HPDE6-E6E7 (cell line): ENCODE measurements at regions not wholly inside any gene's neighbourhood (a gene's known extent, or its start where the extent isn't known, plus 50 kb on each side); places are given as distances from the start of the nearest gene placed in this dataset.

ENCODE experiments used
- DNase-seq: peaks from one replicate; pipeline ENCODE4 v3.0.0; 2011; ENCODE audit warnings: missing footprints; ENCODE audit errors: extremely low spot score

DNA sequence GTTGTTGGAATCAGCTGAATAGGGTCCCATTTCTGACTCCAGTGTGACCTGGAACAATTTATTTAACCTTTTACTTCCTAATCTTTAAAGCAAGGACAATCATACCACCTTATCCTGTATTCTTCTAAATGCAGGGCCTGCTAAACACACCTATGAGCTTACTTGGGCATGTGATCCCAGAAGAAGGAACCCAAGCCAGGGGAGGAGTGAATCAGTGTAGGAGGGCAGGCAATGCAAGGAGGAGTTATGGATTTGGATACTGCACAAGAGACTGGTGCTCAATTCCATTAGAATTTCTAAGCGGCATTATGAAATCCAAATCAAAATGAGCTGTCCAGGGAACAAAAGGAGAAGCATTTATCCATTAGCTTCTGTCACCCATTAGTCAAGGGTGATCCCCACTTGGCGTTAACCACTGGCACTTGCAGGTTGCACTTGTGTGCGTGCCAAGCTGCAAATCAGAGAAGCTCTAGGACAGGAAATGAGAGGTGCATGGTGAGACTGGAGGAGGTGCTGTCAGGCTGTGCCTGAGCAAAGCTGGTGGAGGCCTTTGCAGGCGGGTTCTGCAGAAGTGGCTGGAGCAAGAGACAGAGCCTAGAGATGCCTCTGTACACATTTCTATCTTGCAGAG lies 297.2 kb upstream of the PLXNA2 start:
- DNase-seq, result no peak

DNA sequence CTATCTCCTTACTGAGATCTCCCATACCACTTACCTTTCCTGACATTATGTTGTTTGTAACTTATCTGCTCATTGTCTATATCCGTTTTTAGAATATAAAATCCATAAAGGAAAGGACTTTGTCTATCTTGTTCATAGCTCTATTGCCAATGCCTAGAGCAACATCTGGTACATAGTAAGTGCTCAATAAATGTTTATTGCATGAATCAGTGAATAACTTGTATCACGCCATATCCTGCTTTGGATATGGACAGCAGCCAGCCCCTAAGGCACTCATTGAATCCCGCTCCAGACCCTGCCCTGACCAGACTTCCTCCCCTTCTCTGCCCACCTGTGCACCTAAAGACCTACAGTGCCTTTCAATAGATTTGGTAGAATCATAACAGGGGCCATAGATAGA lies 298.1 kb upstream of the PLXNA2 start:
- DNase-seq, result no peak

DNA sequence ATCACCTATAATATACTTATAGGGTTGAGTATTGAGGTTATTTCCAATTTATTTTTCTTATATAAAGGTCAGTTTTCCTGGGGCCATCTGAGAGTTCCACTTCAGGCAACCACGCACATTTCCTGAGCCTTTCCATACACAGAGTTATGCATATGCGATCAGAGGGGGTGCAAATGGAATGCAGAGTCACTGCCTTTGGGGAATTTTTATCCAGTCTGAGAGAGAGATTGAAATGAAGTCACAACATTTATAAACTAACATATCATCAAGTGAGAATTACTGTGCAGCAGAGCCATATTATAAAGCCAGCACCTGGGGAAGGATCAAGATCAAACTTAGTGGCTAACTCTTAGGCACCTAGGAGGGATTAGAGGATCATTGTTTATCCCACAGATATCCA lies 299.9 kb upstream of the PLXNA2 start:
- DNase-seq, result no peak

DNA sequence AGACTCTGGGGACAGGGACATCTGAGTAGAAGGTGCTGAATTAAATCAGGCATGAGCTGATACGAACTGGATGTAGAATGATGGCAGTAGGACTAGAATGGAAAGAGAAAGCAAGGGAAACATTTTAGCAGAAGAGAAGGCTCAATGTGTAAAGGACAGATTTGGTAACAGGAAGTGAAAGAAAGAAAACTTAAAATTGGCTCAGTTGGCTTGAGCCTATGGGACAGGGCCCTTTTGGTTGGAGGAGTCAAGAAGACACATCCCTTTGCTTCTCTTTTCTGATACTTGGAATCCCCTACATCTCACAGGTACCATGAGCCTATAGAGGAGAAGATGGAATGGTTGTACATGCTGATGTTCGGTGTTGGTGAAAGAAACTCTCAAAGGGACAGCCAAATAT lies 300.6 kb upstream of the PLXNA2 start:
- DNase-seq, result no peak

DNA sequence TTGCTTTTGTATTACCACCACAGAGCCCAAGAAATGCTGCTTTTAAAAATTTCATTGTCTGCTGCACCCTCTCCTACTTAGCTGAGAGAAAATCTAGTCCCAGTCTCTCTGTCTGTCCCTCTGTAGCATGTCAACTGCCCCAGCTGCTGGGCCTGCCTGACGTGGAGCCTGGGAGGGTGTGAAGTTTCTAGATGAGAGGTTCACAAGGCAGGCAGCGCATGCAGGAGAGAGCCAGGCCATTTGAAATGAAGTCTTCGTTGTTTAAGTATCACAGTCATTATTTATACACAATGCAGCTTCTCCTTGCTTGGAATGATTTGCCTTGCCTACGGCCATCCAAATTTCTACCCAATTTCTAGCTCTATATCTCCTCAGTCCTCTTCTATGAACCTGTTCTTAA lies 306.8 kb upstream of the PLXNA2 start:
- no peak for DNase-seq

DNA sequence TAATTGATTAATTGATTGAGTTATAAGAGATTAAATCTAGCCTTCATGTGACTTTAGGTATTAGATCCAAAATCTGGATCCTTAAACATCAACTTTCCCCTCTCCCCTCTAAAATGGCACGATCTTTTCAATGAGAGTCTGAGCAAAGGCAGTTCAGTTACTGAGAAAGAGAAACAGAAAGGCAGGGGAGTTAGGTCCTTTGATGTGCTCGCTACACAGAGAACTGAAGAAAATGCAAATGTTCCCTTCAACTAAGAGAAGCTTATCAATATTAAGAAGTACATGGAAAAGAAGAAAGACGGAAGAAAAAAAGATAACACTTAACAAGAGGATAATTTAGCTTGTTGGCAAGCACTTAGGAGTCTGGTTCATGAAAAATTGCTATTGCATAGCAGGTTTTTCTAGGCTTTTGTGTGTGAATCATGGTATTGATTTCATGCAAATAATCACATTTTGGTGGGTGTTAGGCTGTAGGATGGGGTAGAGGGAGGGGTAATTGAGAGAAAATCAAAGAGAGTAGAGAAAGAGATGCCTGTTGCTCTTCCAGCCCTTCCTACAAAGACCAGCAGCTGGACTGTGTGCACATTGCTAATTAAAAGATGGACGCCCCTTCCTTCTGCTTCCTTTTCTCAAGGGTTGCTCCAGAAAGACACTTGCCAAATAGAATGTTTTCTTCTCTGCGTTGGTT lies 307.6 kb upstream of the PLXNA2 start:
- no peak for DNase-seq

DNA sequence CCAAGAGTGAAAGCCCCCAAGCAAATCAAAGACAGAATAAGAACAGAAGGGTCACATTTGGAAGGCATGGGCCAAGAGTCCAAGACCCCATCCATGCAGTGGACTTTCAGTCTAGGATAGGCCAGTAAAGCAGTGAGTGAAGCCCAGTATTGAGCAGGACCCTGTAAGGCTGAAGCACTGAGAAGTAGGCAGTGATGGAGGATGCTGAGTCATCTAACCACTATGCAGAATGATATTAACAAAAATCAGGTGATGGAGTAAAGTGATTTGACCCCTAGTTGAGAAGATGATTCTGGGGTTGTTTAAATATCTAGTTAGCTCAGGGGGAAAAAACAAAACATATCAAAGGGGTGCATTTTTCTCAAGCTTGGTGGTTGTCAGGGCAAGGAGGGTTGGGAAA lies 308.7 kb upstream of the PLXNA2 start:
- no peak for DNase-seq

DNA sequence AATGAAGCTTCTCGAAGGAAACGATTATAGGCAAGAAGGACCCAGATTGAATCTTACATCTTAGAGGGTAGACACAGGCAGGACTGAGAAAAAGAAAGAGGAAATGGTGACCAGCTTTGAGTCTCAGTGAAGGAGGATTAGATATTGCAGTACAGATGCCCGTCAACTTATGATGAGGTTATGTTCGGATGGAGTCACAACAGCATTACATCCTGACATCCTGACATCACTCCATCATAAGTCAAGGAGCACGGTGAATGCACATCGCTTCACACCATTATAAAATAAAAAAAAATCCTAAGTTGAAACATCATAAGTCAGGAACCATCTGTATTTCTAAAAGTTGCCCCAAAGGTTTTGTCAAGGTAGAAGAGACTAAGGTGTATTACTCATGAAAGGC lies 312.3 kb upstream of the PLXNA2 start:
- DNase-seq, result no peak

DNA sequence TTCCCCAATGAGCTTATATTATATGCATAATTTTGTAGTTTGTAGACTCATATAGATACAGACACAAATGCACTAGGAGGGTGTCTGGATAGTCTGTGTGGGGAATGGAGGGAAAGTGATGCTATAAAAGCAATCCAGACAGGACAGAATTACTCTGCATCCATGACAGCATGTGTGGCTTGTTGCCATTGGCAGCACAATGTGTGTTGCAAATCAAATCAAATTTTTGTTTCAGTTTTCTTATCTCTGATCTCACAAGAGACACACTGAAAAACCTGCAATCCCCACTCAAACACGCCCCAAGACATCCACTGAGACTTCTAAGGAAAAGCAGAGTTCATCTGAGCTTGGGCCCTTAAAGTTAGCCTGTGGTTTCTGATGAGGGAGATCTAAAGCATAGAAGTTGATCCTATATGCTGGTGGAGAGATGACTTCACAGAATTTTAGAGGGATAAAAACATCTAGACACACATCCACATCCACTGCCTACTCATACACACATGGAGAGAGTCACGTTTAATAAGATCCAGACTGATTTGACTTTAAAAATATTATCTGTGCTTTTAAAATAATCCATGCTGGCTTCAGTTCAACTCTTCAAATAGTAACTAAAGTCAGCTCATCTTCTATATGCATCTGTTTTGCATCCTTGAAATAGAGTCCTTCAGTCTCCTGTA lies 313.0 kb upstream of the PLXNA2 start:
- no peak for DNase-seq

DNA sequence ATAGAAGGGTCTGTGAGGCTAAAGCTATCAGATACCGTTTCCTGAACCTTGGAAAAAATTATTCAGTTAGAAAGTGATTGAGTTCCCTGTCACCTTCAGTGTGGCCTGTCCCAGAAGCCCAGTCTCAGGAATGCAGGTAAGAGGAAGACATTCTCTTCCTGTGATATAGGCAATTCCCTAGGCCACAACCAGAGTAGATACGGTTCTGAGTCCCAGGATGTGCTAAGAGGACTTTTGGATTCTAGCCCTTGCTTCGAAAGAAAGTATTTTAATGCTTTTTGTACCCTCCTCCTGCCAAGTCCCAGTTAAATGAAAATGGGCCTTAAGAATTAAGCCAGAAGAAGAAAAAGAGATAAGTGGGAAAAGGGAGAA lies 313.5 kb upstream of the PLXNA2 start:
- no peak for DNase-seq

DNA sequence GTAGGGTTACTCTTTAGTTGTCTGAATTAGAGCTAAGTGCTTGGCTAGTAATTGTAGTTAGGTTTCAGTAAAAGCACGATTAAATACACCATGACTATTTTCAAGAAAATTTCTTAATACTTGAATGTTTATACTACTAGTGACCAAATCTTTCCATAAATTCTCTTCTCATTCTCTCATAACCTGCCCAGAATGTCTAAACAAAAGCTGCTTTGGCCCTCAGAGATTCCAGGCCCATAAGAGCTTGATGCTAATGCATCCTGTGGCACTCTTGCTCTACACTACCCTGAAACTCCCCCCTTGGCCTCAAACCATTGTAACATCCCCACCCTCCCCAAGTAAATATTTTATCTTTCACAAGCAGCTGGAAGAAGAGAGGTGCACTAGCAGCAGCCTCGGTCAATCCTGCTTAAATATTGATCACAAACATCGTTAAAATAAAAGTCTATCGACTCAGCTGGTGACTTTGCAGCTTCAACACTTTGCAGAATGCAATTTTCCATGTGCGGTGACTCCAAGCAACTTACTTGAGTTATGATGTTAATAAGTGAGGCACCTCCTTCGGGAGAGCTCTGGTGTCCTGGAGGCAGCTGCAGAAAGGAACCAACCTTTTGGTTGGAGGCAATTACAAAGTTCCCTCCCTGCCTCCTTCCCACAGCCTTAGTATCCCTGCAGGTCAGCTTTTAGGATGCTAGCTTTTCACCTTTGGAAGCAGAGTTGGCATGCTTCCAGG lies 315.6 kb upstream of the PLXNA2 start:
- DNase-seq, result no peak

DNA sequence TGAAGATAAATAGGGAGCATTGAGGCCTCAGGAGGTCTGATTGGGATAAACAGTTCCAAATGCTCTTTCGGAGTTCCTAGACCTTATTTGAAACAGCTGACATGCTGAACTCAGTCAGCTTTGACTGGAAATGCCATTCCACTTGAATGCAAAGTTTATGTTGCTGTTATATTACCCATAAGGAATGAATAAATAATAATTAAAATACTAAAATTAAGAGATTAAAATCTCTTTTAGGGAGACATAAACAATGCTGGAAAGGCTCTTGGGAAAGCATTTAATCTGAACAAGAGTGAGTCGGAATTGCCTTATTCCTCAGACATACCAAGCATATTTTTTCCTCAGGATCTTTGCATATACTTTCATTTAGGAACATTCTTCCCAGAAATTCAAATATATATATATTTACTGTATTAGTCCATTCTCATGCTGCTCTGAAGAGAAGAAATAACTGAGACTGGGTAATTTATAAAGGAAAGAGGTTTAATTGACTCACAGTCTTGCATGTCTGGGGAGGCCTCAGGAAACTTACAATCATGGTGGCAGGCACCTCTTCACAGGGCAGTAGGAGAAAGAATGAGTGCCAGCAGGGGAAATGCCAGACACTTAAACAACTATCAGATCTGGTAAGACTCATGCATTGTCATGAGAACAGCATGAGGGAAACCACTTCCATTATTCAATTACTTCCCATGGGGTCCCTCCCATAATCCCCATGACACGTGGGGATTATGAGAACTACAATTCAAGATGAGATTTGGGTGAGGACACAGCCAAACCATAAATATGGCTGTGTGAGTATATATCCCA lies 318.2 kb upstream of the PLXNA2 start:
- no peak for DNase-seq

DNA sequence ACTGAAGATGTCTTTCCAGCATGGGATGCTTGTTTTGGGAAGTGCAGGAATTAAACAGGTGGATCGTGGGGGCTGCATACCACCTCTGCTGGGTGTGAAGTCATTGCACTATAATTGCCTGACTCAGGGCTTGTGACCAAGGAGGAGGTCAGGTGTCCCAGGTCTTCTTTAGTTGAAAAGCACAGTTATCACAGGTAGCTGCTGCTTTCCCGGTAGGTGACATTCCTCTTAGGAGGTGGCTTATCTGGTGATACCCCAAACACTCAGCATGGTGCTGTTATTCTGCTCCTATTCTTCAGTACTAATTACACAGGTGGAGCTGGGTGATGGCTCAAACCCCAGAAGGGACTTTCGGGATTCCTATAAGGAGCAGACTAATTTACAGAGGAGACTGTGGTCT lies 320.3 kb upstream of the PLXNA2 start:
- no peak for DNase-seq

DNA sequence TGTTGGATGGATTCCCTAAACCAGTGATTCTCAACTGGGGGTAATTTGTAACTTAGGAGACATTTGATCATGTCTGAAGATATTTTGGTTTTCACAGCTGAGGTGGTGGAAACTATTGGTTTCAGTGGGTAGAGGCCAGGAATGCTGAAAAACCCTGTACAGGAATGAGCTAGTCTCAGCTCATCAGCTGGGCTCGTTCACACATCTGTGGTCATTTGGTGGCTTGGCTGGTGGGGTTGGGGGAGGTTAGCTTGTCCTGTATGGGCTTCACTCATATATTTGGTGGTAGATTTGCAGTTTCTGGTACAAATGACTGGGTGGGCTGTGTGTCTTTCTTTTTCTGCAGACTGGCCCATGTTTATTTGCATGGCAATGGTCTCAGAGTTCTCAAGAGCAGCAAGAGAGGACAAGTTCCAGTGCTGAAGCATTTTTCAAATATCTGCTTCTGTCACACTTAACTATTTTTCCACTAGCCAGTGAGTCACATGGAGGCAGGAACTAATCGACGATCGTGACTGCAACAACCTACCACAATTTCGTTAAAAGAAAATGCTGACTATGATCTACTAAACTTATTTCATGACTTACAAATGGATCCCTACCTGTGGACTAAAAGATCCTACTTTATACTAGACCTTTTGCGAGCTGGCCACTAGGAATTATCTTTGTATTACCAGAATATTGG lies 321.7 kb upstream of the PLXNA2 start:
- DNase-seq, result no peak

DNA sequence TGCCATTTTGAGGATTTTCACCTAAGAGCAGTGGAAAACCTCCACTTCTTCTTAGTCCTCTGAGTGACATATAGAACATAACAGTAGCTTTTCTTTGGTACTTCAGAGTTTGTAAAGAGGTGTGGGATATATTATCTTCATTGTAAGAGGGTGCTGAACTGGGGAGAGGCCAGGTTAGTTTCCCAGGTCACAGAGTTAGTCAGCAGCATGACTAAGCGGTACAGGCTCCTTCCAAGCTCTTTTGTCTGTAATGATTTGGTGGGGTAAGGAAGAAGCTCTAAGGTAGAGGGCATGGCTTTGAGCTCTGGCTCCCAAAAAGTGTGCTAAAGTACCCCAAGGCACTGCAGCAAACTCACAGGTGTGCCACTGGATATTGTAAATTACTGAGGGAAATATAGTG lies 325.0 kb upstream of the PLXNA2 start:
- DNase-seq, result no peak

DNA sequence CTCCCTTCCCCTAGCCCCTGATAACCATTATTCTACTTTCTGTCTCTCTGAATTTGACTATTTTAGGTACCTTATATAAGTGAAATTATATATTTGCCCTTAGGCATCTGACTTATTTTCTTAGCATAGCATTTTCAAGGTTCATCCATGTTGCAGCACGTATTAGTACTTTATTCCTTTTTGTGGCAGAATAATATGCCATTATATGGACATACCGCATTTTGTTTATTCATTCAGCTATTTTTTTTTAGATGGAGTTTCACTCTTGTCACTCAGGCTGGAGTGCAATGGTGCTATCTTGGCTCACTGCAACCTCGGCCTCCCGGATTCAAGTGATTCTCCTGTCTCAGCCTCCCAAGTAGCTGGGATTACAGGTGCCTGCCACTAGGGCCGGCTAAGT lies 326.2 kb upstream of the PLXNA2 start:
- no peak for DNase-seq

DNA sequence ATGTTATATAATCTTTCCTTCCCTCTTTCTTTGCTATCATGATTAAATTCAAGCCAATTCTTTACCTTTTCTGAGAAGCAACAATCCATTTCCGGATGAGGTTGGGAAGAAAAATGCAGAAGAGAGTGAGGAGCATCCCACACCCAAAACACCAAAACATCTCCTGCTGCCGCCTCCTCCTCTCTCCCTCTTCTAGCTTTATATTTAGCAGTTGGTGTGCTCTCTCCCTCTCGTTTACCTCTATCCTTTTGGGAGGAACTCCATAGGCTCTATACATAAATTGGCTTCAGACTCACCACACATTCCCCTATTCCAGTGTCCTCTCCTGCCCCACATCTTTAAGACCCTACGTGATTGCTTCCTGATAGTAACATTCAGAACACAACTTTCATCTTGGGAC lies 332.2 kb upstream of the PLXNA2 start:
- no peak for DNase-seq

DNA sequence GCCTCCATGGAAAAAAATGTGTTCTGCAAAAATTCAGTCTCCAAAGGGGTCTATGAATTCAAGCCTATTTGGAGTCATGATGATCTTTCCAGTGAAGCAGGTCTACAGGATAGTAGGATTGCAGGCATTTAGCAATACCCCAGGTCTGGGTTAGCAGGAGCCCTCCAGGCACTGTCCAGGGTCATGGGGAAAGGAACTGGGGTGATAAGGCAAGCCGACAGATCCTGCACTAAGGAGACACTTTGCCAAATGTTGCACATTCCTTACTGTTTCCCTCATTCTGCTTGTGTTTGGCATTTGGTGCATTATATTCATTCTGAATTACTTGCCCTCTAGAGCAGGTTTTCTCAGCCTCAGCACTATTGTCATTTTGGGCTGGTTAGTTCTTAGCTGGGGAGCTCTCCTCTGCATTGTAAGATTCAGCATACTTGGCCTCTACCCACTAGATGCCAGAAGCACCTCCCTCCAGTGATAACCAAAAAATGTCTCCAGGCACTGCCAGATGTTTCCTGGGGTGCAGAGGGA lies 333.3 kb upstream of the PLXNA2 start:
- DNase-seq, result no peak

DNA sequence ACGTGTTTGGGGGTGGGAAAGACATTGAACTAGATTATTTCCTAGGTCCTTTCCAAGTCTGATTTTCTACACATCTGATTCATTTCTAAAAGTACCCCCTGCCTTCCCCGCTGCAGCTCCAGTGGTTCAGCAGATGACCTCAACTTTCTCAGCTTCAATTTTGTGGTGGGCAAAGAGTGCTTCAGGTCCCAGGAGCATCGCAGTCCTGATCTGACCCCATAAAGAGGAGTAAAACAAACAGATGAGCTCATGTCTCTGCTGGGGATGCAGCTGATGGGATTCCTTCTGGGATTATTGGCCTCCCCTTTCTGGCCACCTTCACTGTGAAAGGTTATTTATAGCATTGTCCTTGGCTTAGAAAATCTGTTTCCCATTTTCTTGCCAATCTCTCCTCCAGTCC lies 337.0 kb upstream of the PLXNA2 start:
- DNase-seq, result no peak

DNA sequence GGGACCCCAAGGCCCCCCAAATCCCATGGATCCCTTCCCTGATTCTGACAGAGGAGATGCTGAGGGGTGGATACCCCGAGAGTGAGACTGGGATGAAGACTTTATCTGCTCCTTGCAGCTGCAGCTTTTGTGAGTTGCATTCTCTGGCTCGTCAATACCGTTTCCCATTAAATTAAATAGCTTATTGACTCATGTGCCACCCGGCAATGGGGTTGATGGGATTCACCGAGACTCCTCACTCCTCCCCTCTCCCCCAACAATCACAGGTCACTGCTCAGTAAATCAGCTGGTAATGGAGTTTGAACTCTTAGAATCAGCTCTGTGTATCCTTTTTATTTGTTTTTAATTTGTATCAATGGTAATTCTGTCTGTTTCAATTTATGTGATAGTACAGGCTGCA lies 337.5 kb upstream of the PLXNA2 start:
- DNase-seq, result no peak

DNA sequence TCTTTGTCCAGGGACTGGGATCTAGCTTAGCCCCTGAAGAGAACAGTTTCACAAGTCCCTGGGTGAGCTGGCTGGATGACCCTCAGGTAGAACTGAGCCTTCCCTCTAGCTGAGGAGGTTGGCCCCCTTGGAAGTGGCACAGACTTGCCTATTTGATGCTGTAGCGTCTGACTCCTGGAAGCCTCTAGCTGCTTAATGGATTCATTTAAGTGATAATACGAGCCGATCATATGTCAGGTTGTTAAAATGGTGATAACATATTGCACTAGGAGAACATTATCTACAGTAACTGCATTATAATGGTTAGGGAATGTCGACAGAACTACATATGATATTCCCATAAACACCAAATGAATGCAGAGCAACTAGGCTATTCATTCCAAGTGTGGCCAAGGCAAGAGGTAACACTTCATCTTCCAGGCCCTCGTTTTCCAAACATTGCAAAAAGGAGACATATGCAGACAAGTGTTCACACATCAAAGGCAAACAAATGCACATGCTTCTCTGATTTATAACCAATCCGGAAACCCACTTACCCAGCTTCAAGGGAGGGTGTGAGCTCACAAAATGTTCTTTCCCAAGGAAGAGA lies 340.1 kb upstream of the PLXNA2 start:
- no peak for DNase-seq
